HG02588 (cell line): ENCODE measurements at regions not wholly inside any gene's neighbourhood (a gene's known extent, or its start where the extent isn't known, plus 50 kb on each side); places are given as distances from the start of the nearest gene placed in this dataset.
"Not testable (repeated sequence)": the region's sequence is repeated elsewhere in the genome, so short reads cannot be mapped to it uniquely, and the experiment has no call there.

ENCODE experiments used
- ATAC-seq: cut with Tn5 transposase; IDR thresholded peaks from one replicate; pipeline ENCODE4 v1.9.1; 2021; ENCODE audit warnings: mild to moderate bottlenecking, moderate library complexity; ENCODE audit not compliant: unreplicated experiment

DNA sequence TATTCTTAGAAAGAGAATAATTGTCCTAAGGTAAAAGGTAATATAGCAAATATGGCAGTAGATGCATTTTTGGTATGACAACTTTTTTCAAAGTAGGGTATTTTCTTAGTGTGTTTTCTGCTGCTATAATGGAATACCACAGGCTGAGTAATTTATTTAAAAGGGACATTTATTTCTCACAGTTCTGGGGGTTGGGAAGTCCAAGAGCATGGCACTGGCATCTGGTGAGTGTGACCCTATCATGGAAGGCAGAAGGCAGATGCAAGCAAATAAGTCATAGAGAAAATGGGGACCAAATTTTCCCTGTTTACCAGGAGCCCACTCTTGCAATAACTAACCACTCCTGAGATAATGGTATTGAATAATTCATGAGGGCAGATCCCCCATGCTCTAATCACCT, 922.5 kb upstream of the MAN1A1 start:
- ATAC-seq: no peak

DNA sequence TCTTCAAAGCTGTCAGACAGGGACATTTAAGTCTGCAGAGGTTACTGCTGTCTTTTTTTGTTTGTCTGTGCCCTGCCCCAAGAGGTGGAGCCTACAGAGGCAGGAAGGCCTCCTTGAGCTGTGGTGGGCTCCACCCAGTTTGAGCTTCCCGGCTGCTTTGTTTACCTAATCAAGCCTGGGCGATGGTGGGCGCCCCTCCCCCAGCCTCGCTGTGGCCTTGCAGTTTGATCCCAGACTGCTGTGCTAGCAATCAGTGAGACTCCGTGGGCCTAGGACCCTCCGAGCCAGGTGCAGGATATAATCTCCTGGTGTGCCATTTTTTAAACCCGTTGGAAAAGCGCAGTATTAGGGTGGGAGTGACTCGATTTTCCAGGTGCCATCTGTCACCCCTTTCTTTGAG, 918.7 kb upstream of the MAN1A1 start:
- ATAC-seq: not testable (repeated sequence)

DNA sequence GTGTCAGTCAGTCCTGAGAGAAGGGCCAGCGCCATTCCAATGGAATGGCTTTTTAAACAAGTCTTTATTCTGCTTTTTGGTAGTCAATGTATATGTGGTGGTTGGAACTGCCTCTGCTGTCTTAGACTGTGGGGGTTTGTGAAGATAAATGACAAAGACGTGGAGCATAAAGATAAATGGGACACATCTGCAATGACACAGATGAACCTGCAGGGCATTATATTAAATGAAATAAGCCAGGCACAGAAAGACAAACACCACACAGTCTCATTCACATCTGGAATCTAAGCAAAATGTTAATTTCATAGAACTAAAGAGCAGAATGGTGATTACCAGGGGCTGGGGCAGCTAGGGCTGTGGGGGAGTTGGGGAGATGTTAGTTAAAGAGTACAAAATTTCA, 912.8 kb upstream of the MAN1A1 start:
- ATAC-seq: no peak

DNA sequence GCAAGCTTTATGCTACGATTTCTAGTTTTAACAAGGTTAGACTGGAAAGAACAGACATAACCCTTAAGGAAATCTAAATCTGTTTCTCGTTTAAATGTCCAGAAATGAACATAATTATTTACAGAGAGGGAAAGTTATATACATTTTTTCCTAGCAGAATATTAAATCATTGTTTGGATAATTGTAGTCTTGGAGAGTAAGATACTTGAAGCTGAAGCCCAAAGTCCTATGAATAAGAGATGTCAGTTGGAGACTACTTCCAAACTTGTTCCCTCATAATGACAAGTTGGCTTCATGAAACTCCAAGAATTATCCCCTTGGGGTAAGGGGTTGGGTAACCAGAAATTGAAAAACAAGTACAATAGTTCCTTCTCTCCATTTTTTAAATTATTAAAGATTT, 911.1 kb upstream of the MAN1A1 start:
- no peak for ATAC-seq

DNA sequence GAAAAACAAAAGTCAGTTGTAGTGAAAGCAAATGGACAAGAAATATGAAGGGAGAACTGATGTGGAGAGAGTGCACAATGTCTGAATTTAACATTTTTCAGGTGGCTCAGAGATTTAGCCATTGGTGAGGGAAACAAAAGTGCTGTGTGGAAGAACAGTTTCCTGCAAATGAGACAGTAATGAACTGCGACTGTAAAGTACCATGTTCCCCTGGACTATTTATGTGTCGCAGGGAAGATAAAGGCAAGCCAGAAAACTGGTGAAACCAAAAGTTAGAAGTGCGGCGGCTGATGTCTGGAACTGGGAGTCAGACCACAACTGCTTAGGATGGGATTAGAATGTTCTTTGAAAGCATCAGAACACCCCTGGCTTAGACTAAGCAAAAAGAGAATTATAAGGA, 905.1 kb upstream of the MAN1A1 start:
- no peak for ATAC-seq

DNA sequence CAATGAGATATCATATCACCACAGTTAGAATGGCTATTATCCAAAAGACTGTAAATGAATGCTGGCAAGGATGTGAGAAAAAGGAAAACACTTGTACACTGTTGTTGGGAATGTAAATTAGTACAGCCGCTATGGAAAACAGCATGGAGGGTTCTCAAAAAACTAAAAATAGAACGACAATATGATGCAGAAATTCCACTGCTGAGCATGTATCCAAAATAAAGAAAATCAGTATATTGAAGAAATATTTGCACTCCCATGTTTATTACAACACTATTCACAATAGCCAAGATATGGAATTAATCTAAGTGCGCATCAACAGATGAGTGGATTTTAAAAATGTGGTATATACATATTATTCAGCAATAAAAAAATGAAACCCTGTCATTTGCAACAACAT, 898.9 kb upstream of the MAN1A1 start:
- no peak for ATAC-seq

DNA sequence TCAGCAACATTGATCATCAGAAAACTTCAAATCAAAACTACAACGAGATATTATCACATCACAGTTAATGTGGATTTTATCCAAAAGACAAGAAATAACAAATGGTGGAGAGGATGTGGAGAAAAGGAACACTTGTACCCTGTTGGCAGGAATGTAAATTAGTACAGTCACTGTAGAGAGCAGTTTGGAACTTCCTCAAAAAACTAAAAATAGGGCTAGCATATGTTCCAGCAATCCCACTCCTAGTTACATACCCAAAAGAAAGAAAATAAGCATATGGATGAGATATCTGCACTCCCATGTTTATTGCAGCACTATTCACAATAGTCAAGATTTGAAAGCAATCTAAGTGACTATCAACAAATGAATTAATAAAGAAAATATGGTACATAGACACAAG, 887.7 kb upstream of the MAN1A1 start:
- no peak for ATAC-seq

DNA sequence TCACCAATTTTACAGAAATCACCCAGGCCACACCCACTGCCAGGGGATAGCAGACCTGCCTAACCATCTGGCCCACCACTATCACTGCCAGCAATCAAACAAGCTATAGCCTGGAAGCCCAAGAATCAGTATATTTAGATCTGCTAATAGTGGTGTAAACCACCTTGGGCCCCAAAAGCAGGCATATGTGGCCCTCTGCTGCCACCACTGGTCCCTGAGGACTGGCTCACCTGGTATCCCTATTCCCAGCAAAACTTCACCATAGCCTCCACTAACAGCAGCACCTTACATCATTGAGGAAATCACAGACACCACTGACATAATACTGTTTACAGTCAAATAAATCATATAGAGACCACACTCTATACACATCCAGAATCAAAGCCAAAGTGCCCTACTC, 880.4 kb upstream of the MAN1A1 start:
- ATAC-seq: no peak

DNA sequence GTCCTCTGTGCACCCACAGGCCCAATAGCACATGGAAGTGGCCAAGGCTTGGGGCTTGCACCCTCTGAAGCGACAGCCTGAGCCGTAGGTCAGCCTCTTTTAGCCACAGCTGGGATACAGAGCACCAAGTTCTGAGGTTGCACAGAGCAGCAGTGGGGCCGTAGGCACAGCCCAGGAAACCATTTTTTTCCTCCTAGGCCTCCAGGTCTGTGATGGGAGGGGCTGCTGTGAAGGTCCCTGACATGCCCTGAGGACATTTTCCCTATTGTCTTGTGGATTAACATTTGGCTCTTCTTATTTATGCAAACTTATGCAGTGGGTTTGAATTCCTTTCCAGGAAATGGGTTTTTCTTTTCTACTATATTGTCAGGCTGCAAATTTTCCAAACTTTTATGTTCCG, 878.7 kb upstream of the MAN1A1 start:
- no peak for ATAC-seq

DNA sequence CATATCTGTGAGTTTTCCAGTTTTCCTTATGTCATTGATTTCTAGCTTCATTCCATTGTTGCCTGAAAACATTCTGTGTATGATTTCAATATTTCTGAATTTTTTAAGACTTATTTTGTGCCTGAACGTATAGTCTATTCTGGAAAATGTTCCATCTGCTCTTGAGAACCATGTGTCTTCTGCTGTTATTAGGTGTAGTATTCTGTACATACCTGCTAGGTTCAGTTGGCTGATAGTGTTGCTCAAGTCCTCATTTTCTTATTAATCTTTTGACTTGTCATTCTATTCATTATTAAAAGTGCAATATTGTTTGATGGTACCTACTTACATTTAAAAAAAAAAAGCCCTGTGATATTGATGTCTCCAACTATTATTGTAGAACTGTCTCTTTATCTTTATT, 869.8 kb upstream of the MAN1A1 start:
- ATAC-seq: no peak

DNA sequence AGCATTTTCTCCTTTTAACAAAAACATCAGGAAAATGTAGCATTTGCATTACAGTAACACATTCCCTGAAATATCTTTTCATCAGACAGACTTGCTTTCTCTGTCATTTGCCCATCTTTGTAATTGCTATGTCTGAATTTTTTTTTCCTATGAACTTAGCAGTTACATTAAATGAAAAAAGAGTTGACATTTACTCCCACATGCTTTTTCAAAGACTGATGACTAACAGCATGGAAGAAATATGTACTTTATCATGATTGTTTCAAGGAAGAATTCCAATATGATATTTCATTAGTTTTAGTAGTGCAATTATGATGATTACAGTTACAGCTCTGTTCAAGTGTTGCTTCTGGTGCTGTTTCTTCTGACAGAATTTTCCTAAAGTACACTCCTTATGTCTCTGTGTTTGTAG, 864.5 kb upstream of the MAN1A1 start:
- no peak for ATAC-seq

DNA sequence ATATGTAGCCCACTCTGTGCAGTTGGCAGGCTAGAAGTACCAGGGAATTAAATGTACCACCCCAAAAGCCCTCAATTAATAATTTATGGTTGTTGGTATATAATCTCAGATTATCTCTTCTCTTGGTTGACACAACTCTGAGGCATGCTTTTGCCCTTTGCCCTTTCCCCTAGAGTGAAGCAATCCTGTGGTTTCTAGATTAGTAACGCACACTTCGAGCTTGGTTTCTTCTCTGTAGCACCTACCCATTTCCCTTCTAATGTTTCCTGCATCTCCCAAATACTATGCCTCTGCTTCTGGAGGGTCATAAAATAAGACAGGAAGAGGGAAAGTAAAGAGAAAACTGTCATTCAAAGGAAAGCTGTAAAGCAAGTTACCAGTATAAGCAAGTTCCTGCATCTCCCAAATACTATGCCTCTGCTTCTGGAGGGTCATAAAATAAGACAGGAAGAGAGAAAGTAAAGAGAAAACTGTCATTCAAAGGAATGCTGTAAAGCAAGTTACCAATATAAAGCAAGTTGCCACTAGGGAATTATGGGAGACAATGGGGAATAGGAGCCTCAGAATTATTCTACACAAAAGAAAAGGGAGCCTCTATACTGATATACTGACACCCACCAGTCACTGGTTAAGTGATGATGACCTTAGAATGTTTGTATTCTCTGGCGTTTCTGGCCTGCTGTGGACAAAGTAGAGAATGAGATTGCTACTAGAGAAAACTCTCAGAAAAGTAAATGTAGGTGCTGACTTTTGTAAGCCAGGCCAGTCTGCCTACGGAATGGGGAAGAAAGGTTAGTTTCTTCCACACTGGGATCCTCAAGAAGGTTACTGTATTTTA, 862.6 kb upstream of the MAN1A1 start:
- no peak for ATAC-seq

DNA sequence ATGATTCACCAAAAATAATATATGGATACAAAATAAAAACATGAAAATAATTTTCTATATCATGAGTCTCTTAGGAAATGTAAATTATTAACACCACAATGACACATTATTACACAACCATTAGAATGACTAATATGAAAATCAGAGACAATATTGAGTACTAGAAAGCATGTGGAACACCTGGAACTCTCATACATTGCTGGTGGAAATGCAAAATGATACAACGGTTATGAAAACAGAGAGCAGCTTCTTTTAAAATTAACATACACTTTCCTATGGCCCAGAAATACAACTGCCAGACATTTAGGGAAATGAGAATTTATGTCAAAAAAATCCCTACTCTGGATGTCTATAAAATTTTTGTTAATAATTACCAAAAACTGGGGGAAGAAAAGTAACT, 853.3 kb upstream of the MAN1A1 start:
- no peak for ATAC-seq

DNA sequence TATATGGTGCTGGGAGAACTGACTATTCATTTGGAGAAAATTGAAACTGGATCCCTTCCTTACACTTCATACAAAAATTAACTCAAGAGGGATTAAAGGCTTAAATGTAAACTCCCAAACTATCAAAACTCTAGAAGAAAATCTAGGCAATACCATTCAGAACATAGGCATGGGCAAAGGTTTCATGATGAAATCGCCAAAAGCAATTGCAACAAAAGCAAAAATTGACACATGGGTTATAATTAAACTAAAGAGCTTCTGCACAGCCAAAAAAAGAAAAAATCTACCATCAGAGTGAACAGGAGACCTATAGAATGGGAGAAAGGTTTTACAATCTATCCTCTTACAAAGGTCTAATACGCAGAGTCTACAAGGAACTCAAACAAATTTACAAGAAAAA, 851.3 kb upstream of the MAN1A1 start:
- no peak for ATAC-seq

DNA sequence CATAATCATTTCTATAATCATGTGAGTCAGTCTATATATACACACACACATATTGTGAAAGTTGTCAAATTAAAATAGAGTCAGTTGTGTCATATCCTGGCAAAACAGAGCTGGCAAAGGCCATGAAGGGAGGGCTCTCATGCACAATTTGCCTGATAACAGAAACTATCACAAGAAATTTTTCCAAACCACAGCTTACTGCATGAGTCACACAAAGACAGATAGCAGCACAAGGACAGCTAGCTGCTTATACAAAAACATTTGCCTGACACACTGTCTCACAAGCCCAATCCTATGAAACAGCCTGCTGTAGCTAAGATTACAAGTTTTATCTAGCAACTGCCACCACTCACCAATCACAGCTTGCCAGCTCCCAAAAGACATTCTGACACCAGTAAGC, 848.5 kb upstream of the MAN1A1 start:
- ATAC-seq: no peak

DNA sequence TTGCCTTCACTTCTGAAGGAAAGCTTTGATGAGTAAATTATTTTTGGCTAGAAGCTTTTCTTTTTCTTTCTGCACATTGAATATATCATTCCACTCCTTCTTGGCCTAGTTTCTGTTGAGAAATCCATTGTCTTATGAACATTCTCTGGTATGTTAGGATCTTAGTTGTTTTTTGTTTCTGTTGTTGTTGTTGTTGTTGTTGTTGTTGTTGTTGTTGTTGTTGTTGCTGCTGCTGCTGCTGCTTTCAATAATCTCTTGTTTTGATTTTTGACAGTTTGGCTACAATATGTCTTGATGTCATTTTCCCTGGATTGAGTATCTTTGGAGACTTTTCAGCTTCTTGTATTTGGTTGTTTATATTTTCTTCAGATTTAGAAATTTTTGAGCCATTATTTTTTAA, 836.5 kb upstream of the MAN1A1 start:
- no peak for ATAC-seq

DNA sequence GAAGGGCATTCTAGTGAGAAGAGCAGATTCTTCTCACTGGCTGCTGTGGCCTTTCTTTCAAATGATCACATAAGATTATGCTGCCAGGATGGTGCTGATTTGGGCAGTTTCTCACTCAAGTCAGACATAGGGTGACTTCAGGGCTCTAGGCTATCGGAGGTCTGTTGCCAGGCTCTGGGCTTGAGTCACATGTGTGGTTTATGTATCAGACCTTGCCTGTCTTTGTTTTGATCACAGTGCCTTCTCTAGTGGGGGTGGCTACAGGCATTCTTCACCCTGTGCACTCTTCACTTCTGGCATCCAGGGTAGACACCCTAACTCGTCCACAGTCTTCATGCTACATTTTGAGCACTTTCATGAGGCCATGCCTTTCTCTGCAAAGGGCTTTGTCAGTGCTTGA, 823.7 kb upstream of the MAN1A1 start:
- no peak for ATAC-seq

DNA sequence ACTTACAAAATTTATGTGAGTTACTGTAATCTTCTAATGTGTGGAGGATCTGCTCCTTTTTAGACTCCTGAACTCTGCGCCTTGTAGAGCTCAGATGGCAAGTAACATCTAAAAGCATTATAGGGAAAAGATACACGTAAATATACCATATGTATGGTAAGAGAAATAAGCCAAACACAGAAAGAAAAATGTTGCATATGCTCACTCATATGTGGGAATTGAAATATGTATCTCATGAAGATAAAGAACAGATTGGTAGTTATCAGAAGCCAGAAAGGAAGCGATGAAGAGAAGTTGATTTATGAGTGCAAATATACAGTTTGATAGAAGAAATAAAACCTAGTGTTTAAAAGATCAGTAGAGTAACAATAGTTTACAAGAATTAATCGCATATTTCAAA, 815.0 kb upstream of the MAN1A1 start:
- ATAC-seq: no peak

DNA sequence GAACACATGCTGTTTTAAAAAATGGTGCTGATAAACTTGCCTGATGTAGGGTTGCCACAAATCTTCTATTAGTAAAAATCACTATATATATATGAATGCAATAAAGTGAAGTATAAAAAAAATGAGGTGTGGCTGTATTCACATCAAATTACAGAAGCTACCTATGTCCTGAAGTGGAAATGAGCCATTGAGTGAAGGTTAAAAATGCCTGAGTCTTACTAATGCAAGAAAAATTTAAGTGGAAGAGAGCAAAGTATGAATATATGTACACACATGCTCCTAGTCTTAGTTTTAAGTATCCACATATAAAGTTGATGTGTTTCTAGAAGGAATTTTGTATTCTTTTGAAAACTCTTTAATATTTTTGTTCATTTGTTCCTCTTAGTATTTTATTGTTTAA, 808.3 kb upstream of the MAN1A1 start:
- ATAC-seq: no peak

DNA sequence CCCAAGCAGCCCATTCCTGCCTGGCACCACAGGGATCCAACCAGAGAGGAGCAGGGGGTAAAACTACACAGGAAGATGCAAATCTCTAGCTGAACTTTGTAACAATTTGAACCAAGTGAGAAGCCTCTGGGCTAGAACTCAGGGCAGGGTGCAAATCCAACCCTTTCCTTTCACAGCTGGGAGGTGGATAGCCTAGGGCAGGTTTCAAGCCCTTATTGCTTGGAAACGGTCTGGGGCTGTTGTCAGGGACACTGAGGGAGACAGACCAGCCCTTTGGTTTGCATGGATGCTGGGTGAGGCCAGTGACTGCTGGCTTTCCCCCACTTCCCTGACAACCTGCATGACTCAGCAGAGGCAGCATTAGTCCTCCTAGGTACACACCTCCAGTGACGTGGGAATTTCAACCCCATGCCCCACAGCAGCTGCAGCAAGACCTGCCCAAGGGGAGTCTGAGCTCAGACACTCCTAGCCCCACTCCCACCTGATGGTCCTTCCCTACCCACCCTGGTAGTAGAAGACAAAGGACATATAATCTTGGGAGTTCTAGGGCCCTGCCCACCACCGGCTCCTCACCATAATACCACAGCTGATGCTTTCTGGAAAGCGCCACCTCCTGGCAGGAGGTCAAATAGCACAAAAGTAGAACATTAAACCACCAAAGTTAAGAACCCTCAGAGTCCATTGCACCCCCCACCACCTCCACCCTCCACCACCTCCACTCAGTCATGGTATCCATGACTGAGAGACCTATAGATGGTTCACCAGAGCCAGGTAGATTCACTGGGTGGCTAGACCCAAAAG, 797.7 kb upstream of the MAN1A1 start:
- no peak for ATAC-seq

DNA sequence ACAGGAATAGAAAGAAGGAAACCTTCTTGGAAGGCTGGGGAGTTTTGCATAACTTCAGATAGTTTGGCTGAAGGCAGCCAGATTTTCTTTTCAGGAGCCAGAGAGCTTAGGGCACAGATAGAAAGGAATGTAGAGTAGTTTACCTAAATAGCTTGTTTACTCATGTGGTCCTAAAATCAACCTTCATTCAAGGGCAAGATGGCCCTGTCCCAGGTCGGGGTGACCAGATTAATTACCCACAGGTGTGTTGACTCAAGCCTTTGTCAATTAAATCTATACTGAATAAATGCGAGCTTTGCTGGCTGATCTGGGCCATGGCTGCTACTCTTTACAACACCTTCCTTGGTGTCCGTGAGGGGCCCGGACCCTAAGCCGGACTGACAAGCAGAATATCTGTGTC, 792.0 kb upstream of the MAN1A1 start:
- ATAC-seq: no peak

DNA sequence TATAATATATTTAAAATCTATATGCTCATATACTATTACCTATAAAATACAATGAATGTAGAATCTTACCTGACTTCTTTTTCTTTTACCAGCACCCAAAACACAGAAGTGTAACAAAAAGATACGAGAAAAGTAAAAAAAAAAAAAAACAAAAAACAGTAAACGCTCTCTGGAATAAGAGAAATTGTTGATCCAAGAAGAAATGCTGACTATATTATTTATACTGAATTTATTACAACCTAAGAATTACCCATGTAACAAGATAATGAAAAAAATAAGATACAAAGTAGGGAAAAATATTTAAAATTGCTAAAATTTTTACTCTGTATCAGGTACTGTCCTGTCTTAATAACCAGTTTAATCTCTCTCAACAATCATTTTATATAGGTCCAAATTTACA, 787.9 kb upstream of the MAN1A1 start:
- no peak for ATAC-seq
